ENCODE measurements at regions not wholly inside any gene's neighbourhood (a gene's known extent, or its start where the extent isn't known, plus 50 kb on each side); places are given as distances from the start of the nearest gene placed in this dataset.

DNA sequence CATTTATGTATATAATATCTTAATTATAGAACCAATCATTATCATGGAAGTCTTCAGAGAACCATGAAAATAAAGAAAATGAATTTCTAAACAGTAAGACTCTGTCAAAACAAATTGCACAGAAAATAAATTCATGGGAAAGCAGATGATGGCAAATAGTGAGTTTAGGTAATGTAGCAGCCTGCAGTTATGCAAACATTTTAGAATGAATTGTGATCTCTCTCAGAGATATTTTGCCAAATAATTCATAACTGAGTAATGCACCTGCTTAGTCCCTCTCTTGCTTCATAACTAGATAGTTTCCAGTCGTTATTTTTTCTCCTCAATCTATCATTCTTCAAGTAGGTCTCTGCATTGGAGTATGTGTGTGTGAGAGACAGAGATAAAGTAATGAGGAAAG is 492.7 kb upstream of the THBS1 start:
- TF ChIP-seq, protein P1, sequence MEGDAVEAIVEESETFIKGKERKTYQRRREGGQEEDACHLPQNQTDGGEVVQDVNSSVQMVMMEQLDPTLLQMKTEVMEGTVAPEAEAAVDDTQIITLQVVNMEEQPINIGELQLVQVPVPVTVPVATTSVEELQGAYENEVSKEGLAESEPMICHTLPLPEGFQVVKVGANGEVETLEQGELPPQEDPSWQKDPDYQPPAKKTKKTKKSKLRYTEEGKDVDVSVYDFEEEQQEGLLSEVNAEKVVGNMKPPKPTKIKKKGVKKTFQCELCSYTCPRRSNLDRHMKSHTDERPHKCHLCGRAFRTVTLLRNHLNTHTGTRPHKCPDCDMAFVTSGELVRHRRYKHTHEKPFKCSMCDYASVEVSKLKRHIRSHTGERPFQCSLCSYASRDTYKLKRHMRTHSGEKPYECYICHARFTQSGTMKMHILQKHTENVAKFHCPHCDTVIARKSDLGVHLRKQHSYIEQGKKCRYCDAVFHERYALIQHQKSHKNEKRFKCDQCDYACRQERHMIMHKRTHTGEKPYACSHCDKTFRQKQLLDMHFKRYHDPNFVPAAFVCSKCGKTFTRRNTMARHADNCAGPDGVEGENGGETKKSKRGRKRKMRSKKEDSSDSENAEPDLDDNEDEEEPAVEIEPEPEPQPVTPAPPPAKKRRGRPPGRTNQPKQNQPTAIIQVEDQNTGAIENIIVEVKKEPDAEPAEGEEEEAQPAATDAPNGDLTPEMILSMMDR (IDR thresholded peaks at IDR 0.05): no peak
- TF ChIP-seq POLR2A (IDR thresholded peaks at IDR 0.05) (no peak), POLR2AphosphoS5 (IDR thresholded peaks at IDR 0.05) (no peak)

All from transverse colon (tissue), 4 donors.